Erythroblast (primary cell): ENCODE measurements at regions not wholly inside any gene's neighbourhood (a gene's known extent, or its start where the extent isn't known, plus 50 kb on each side); places are given as distances from the start of the nearest gene placed in this dataset.

Experiments used
- DNase-seq, 2 experiments: peaks; one replicate each; lab custom pipeline; 2025; lab: John Stamatoyannopoulos, UW
- GATA1 ChIP-seq: IDR thresholded peaks from 2 replicates; pipeline ENCODE4 v1.6.1; 2011; ENCODE audit warnings: low read depth, mild to moderate bottlenecking, control low read depth, low read length, moderate library complexity
- POLR2A ChIP-seq: IDR thresholded peaks from 2 replicates; pipeline ENCODE4 v1.6.1; 2011; ENCODE audit warnings: mild to moderate bottlenecking, low read length

DNA sequence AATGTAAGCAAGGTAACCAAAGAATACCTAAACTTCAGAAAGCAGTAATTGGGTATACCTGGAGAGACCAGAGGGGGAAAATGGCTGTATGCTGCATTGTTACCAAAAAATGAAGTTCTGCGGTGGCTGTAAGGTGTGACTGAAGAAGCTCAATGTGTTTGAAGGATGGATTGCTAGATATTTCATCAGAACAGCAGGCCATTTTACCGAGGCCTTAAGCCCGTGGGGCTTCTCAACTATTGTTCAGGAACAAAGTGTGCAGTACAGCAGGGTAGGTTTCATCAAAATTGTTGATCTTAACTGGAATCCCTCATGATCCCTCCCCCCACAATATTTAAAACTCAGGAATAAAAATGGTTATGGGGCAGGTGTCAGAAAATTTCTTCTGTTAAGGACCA is 204.0 kb upstream of the GHITM start:
- TF ChIP-seq POLR2A (no peak), GATA1 (no peak)
- DNase-seq = no peak

DNA sequence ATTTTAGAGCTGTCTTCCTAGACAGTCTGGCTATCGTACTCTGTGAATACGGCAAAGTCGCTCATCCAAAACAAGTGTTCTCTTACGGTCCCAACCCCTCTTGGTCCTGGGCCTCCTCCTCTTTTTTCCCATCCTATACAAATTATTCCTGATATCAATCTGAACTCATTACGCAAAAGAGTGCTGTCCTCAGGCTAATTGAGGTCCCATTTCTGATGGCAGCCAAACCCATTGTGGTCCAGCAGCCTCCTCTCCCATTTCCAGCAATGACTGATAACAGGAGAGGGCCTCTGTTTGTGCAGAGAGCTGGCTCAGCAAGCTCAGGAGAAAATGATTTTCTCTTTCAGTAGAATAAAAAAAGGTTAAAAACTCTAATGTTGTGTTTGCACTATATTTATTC is 203.4 kb upstream of the GHITM start:
- DNase-seq = no peak
- TF ChIP-seq GATA1 = no peak
- no peak for TF ChIP-seq POLR2A

DNA sequence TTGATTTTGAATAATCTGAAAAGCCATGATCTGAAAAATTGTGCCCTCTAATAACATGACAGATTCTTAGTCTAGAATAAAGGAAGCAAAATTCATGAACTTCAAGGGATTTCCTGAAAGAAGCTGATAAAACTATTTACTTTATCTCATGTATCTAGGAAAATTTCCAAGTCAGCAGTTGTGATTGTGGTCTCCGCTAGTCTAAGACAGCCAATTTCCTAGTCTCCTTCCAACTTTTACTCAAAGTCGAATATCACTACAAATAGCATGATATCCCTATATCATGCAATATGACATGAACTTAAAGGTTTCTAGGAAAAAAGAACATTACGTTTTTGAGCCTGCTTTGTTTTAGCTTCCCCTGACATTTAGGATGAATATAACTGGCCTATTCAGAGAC is 202.1 kb upstream of the GHITM start:
- TF ChIP-seq POLR2A (no peak), GATA1 (no peak)
- DNase-seq = no peak

DNA sequence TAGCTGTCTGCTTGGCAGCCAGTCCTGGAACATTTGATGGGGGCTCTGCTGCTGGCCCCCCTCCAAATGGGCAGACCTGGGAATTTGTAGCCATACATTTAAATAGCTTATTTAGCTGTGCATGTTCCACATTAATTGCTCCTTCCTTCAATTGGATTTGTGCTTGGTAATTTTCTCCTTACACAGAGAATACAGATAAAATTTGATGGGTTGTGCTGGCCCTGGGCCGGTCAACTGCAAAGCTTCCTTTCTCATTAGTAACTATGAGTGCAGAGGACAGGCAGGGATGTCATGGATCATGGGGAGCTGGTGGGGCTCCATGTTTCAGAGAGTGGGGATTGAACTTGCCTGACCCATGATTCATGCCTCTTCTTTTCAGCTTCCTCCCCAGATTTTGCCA is 201.5 kb upstream of the GHITM start:
- no peak for TF ChIP-seq GATA1
- TF ChIP-seq POLR2A = no peak

DNA sequence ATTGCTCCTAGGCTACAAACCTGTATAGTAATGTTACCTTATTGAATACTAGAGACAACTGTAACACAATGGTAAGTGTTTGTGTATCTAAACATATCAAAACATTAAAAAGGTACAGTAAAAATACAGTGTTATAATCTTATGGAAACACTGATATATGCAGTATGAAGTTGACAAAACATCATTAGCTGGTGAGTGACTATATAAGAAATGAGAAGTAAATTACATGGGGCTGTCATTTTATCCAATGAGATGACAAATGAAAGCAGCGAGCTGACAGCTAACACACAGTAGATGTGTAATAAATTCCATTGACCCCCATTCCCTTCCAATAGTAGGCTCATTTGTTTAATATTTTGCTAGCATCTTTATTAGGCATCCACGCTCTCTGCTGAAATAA is 198.1 kb upstream of the GHITM start:
- no peak for TF ChIP-seq POLR2A
- TF ChIP-seq GATA1 = no peak
- no peak for DNase-seq

More for the DNA sequence above, 201.5 kb upstream of the GHITM start:
- no peak for DNase-seq

DNA sequence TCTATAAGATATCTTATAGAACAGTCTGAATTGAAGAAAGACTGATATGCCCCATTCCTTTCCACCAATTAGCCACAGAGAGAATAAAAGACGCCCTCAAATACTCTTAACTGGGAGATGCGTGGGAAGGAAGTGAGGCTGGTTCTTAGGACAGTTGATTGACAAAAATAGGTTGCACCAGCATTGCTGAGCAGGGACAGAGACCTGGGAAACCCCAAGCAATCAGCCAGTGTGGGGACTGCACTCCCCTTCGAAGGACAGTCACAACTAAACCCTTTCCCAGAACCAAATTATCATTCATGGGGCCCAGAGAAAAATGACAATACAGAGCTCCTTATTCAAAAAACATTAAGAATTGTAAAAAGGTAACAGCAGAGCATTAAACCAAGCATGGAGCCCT is 196.9 kb upstream of the GHITM start:
- DNase-seq = no peak
- no peak for TF ChIP-seq POLR2A
- no peak for TF ChIP-seq GATA1

DNA sequence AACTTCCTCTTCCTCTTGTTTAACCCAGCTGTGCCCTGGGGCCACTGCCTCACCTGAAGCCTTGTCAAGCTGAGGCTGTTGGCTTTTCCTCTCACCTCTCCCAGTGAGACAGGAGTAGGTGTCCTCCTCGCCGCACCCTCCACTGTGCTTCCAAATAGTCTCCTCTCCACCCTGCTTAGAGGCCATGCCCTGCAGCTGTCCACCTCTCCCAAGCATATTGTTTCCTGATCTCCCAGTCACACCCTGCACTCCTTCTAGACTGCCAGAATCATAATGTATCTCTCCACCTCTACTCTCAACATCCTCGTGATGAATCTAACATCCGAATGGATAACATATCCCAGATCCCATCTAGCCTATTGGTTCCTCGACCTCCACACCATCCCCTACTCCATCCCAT is 196.3 kb upstream of the GHITM start:
- TF ChIP-seq GATA1 = no peak
- TF ChIP-seq POLR2A = no peak
- DNase-seq = no peak

DNA sequence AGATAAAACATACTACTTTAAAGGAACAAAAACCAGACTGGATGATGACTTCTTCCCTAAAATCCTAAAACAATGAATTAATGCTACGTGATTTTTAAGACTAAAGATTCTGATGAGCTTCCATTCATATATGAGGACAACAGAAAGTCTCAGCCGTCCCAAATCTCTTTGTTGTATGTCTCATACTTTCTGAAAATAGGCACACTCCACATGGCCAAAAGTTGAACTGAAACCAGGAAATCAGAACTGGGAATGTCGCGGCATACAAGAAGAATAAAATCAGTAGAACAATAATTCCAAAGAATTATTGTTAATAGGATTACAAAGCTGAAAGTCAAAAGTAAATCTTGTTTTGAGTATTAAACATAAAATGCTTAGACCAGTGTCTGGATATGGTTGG is 195.4 kb upstream of the GHITM start:
- TF ChIP-seq GATA1 = no peak
- no peak for DNase-seq

DNA sequence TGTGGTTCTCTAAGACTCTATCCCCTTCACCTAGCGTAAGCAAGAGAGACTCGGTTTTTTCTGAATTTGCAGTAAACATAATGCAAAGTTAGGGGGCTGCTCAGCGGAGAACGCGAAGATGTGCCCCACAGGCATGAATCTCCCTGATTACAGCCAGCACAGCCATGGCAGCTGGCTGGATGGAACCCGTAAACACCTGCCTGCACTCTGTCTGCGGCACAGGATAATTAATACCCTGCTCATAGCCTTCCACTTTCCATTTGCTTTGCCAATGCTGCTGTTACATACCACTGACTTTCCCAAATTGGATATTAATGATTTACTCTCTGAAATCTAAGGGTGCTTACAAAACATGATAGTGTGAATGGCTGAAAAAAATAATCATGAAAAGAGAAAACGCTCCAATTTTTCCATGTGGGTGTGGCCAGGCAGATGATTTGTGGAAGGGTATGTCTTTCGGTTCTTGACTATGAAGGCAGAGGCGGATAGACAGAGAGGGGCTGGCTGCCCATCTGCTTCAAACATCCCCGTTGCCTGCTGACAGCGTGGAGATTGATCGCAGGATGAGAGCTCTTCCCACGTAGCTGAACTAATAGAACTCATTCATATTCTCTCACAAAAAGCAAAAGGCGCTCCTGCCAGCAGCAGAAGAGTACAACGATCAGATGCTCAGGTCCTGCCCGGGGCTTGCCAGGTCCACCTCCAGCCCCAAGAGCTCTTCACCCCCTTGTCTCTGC is 193.2 kb upstream of the GHITM start:
- no peak for DNase-seq
- TF ChIP-seq GATA1 (no peak), POLR2A (no peak)

DNA sequence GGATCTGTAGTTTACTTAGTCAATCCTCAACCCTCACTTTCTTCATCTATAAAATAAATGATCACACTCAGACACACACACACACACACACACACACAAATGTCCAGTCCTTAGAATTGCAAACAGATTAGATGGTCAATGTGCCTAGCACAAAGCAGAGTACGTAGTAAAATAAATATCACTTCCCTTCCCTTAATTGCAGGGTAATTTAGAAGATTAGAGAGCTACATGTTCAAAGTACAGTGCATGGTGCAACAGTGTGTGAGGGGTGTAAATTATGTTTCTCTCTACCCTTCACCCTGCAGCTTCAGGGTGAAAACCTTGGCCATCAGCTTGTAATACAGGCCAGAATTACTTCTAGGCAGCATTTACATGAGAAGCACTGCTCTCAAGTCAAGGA is 187.0 kb upstream of the GHITM start:
- TF ChIP-seq POLR2A (no peak), GATA1 (no peak)
- DNase-seq = no peak

DNA sequence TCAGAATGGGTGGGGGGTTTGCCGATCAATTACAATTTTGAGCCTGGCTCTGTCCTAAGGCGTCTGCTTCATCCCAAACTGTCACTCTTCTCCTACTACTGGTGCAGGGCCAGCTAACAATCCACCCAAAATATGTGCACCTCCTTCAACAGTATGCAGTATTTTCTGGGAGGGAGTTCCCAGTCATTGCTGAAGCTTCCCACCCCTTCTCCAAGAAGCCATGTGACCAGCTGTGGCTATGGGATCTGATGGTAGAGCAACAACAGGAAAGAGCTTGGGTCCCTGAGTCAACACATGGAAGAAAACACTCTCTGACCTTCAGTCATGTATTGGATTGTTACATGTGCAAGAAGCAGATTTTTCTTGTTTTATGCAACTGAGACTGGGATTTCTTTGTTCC is 185.7 kb upstream of the GHITM start:
- no peak for DNase-seq
- TF ChIP-seq POLR2A (no peak), GATA1 (no peak)

DNA sequence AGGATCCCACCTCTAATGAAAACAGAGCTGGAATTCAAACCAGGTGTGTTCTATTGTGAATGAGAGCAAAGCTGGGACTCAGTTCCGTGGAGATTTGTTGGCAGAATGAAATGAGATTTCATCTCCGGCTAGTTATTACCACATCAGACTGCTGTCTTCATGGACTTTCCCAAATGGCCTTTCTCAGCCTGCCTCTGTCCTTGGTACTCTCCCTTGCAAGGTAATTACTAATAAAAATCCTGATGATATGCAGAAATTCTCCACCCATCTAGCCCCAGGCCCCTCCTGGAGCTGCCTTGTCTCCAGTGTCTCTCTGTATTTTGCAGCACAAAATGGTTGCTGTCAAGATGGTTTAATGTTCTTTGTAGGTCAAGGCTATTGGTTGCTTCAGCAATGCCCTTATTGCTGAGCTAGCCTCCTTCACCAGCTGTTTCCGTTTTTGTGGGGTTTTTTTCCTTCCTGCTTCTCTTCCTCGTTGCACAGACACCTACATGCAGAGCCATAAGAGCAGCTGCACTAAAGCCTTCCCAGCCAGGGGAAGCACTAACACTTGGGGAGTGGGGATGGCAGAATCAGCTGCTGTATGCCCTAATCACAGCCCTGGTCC is 185.0 kb upstream of the GHITM start:
- DNase-seq = no peak
- TF ChIP-seq GATA1 (no peak), POLR2A (no peak)

DNA sequence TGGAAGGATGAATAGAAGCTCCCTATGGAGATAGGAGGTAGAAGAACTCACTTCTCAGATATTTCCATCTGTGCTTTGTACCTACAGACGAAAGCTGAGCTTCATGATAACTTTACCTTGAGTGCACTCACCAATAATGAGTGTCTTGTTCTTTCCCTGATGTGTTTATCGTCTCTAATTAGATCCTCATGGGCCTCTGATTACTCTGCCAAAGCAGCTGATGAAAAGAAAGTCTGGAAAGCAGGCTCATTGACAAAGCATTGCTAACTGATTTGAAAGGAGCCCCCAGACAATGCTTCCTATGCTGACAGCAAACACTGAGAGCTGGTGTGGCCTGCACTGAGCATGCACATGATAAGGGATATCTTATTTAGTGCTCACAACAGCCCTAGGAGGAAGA is 183.9 kb upstream of the GHITM start:
- DNase-seq = no peak
- TF ChIP-seq GATA1 (no peak), POLR2A (no peak)

DNA sequence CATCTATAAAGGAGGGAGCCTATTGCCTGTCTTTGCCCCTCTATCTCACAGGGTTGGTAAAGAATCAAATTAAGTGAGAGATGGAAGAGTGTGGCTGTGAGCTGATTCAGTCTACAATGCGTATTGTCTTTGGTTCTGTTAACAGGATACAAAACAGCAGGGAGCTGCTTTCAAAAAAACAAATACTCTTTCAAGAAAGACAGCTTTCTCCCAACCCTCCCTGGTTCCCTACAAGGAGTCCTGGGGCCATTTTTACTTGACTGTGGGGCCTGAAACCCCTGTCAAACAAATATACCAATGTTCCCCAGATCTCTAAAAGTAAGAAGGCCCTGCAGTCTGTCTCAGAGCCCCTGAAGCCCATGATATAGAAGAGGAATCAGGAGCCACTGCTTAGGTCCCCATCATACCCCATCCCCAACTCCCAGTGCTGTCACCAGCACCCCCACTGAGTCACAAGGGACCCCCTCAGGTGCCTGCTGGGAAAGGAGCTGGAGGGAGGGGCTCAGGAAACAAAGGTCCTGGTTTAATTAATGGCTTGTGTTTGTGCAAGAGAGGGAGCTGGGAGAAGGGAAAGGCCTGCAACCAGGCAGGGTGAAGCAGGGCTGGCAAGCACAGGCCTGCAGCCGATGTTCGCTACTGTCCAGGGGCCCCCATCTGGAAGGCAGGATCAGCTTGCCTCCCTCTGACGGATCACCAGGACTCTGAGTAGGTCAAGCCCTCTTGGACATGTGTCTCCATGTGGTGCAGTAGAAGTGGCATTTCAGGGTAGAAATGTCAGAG is 182.0 kb upstream of the GHITM start:
- TF ChIP-seq GATA1 (no peak), POLR2A (no peak)
- no peak for DNase-seq
